SK-N-SH treated with all-trans-retinoic acid at 6 μM for 48 hours (cell line): ENCODE measurements at regions not wholly inside any gene's neighbourhood (a gene's known extent, or its start where the extent isn't known, plus 50 kb on each side); places are given as distances from the start of the nearest gene placed in this dataset.

Experiments used
- ATAC-seq: fragments of 200-7000 bp; cut with Tn5 transposase; 3 replicates; pipeline ENCODE4 v1.9.1; 2020; ENCODE audit warnings: mild to moderate bottlenecking, moderate library complexity
- ARNTL ChIP-seq: fragments of 450-650 bp; formaldehyde crosslinking; IDR thresholded peaks from 2 replicates; pipeline ENCODE4 v1.5.0; 2020; ENCODE audit warnings: low read depth, mild to moderate bottlenecking, moderate library complexity, borderline replicate concordance
- BACH2 ChIP-seq: fragments of 250-450 bp; sonication (Bioruptor Pico); IDR thresholded peaks from 2 replicates; pipeline ENCODE4 v1.9.0; 2021; ENCODE audit warnings: mild to moderate bottlenecking, borderline replicate concordance
- CREB5 ChIP-seq: fragments of 250-450 bp; sonication (Bioruptor Pico); IDR thresholded peaks from 2 replicates; pipeline ENCODE4 v1.5.1; 2020; ENCODE audit warnings: low read depth, mild to moderate bottlenecking, moderate library complexity
- CSDC2 ChIP-seq: fragments of 250-450 bp; sonication (Bioruptor Pico); IDR thresholded peaks from 2 replicates; pipeline ENCODE4 v1.5.0; 2020; ENCODE audit warnings: mild to moderate bottlenecking, moderate library complexity
- CSRNP3 ChIP-seq: fragments of 250-450 bp; sonication (Bioruptor Pico); IDR thresholded peaks from 2 replicates; pipeline ENCODE4 v1.5.1; 2021; ENCODE audit warnings: mild to moderate bottlenecking, moderate library complexity
- ESRRG ChIP-seq: fragments of 250-450 bp; sonication (Bioruptor Pico); IDR thresholded peaks from 2 replicates; pipeline ENCODE4 v1.6.1; 2021; ENCODE audit warnings: mild to moderate bottlenecking
- ISL1 ChIP-seq: fragments of 250-450 bp; sonication (Bioruptor Pico); IDR thresholded peaks from 2 replicates; pipeline ENCODE4 v2.1.2; 2022; ENCODE audit warnings: mild to moderate bottlenecking, moderate library complexity
- OSR1 ChIP-seq: fragments of 250-450 bp; sonication (Bioruptor Pico); IDR thresholded peaks from 2 replicates; pipeline ENCODE4 v1.8.0; 2022; ENCODE audit warnings: moderate library complexity, mild to moderate bottlenecking, inconsistent platforms
- PATZ1 ChIP-seq: fragments of 250-450 bp; sonication (Bioruptor Pico); IDR thresholded peaks from 2 replicates; pipeline ENCODE4 v1.8.0; 2020; ENCODE audit warnings: mild to moderate bottlenecking, moderate library complexity, borderline replicate concordance
- POU6F1 ChIP-seq: fragments of 250-450 bp; sonication (Bioruptor Pico); IDR thresholded peaks from 2 replicates; pipeline ENCODE4 v1.8.0; 2021; ENCODE audit warnings: low read depth, mild to moderate bottlenecking, moderate library complexity, borderline replicate concordance
- PPARA ChIP-seq: fragments of 250-450 bp; sonication (Bioruptor Pico); IDR thresholded peaks from 2 replicates; pipeline ENCODE4 v1.5.0; 2020; ENCODE audit warnings: mild to moderate bottlenecking, borderline replicate concordance
- RARB ChIP-seq: fragments of 250-450 bp; sonication (Bioruptor Pico); IDR thresholded peaks from 2 replicates; pipeline ENCODE4 v1.8.0; 2021; ENCODE audit warnings: mild to moderate bottlenecking, moderate library complexity
- SNAI2 ChIP-seq: fragments of 250-450 bp; sonication (Bioruptor Pico); IDR thresholded peaks from 2 replicates; pipeline ENCODE4 v1.5.0; 2020; ENCODE audit warnings: mild to moderate bottlenecking, moderate library complexity
- TOX ChIP-seq: fragments of 250-450 bp; sonication (Bioruptor Pico); IDR thresholded peaks from 2 replicates; pipeline ENCODE4 v1.8.0; 2021; ENCODE audit warnings: mild to moderate bottlenecking, moderate library complexity, borderline replicate concordance
- ZC3H10 ChIP-seq: fragments of 250-450 bp; sonication (Bioruptor Pico); IDR thresholded peaks from 2 replicates; pipeline ENCODE4 v1.5.1; 2021; ENCODE audit warnings: mild to moderate bottlenecking, moderate library complexity
- ZFP30 ChIP-seq: fragments of 450-650 bp; formaldehyde crosslinking; IDR thresholded peaks from 2 replicates; pipeline ENCODE4 v1.5.0; 2022; ENCODE audit warnings: mild to moderate bottlenecking, moderate library complexity
- ZNF565 ChIP-seq: fragments of 450-650 bp; formaldehyde crosslinking; conservative IDR thresholded peaks from 2 replicates; pipeline ENCODE4 v1.5.0; 2020; ENCODE audit warnings: low read depth, mild to moderate bottlenecking, moderate library complexity
- ZNF70 ChIP-seq: fragments of 450-650 bp; formaldehyde crosslinking; IDR thresholded peaks from 2 replicates; pipeline ENCODE4 v1.5.0; 2020; ENCODE audit warnings: mild to moderate bottlenecking, moderate library complexity
- ZNF8 ChIP-seq: fragments of 450-650 bp; formaldehyde crosslinking; IDR thresholded peaks from 2 replicates; pipeline ENCODE4 v1.5.0; 2020; ENCODE audit warnings: mild to moderate bottlenecking, moderate library complexity

- no peak for TF ChIP-seq PPARA (CRISPR knock-in tag)
- TF ChIP-seq ZNF565 = no peak
- no peak for TF ChIP-seq ZNF70 (CRISPR knock-in tag)
- no peak for TF ChIP-seq ZC3H10 (CRISPR knock-in tag)
- no peak for TF ChIP-seq CREB5 (CRISPR knock-in tag)
- TF ChIP-seq CSRNP3 (CRISPR knock-in tag) = no peak
- no peak for TF ChIP-seq POU6F1 (CRISPR knock-in tag)
- no peak for TF ChIP-seq CSDC2 (CRISPR knock-in tag)
- no peak for TF ChIP-seq BACH2 (CRISPR knock-in tag)
- no peak for TF ChIP-seq OSR1 (CRISPR knock-in tag)
- no peak for TF ChIP-seq ARNTL (CRISPR knock-in tag)
- TF ChIP-seq ZFP30 (CRISPR knock-in tag) = no peak
- TF ChIP-seq PATZ1 (CRISPR knock-in tag) = no peak
- no peak for TF ChIP-seq ZNF8 (CRISPR knock-in tag)
- TF ChIP-seq TOX (CRISPR knock-in tag) = no peak
- no peak for TF ChIP-seq ISL1
- TF ChIP-seq RARB (CRISPR knock-in tag) = no peak
- TF ChIP-seq SNAI2 (CRISPR knock-in tag) = no peak
- no peak for TF ChIP-seq ESRRG
- no peak for ATAC-seq
Measured at GRCh38 chr5:173458828-173459609, 130.8 kb upstream of the STC2 start.

GRCh38 chr5:173457482-173457881 is 129.3 kb upstream of the STC2 start:
- no peak for TF ChIP-seq CSRNP3 (CRISPR knock-in tag)
- no peak for TF ChIP-seq ESRRG
- no peak for TF ChIP-seq CSDC2 (CRISPR knock-in tag)
- TF ChIP-seq ZNF70 (CRISPR knock-in tag) = no peak
- TF ChIP-seq TOX (CRISPR knock-in tag) = no peak
- TF ChIP-seq OSR1 (CRISPR knock-in tag) = no peak
- TF ChIP-seq CREB5 (CRISPR knock-in tag) = no peak
- TF ChIP-seq BACH2 (CRISPR knock-in tag) = no peak
- no peak for TF ChIP-seq ZC3H10 (CRISPR knock-in tag)
- no peak for TF ChIP-seq ISL1
- TF ChIP-seq POU6F1 (CRISPR knock-in tag) = no peak
- TF ChIP-seq, all 23 proteins: peak for 0
- ATAC-seq = no peak
